NCI-H2227 (cell line): ENCODE measurements at regions not wholly inside any gene's neighbourhood (a gene's known extent, or its start where the extent isn't known, plus 50 kb on each side); places are given as distances from the start of the nearest gene placed in this dataset.

ENCODE experiments used
- DNase-seq: peaks from one replicate; lab custom pipeline; 2025; ENCODE audit not compliant: unreplicated experiment; lab: John Stamatoyannopoulos, UW

DNA sequence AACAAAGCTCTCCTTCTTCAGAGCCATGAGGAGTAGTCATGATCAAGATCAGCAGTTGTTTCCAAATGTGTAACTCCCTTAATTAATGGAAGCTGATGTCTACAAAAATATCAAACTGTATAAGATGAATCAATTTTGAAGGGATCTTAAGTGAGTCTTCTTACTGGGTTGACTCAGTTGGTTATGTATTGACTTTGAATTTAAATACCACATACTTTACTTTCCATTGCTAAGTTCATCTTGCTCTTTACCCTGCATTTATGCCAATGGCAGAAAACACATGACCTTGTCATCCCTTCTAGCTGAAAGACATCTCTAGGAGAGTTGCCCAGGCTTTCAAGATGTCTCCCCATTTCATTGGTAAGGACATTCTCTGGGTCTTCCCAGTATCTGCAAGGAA, 123.2 kb upstream of the STMND1 start:
- no peak for DNase-seq

- no peak for DNase-seq
Measured at GRCh38 chr6:16976385-16977183, 125.3 kb upstream of the STMND1 start.

- no peak for DNase-seq
Measured at GRCh38 chr6:16974704-16975359, 127.0 kb upstream of the STMND1 start.

DNA sequence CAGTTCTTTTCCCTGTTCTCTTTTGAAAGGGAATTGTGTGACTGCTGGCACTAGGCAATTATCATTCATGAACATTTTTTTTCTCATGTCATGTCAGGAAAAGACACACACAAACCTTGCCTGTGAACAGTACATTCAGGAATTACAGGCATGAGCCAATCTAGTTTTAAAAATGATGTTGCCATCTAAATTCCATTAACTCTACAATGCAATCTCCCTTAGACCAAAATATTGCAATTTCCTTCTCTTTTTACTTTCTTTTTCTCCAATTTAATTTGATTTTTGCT, 127.5 kb upstream of the STMND1 start:
- no peak for DNase-seq

GRCh38 chr6:16973545-16974386, 128.1 kb upstream of the STMND1 start:
- no peak for DNase-seq

DNA sequence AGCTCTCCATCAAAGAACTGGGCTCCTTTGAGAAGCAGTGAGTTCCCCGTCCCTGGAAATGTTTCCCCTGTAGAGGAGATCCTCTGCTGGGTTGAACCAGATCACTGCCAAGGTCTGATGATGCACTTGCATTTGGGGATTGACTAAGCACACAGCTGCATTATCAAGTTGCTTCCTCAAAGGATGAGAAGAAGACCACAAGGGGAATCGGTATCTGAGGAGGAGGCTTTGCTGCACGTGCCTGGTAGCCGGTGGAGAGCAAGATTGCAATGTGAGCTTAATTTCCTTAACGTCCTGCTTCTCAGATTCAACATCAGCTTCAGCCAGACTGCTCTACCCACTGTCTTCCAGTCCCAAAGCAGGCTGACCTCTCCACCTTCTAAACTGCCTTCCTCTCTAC, 128.8 kb upstream of the STMND1 start:
- DNase-seq = no peak

GRCh38 chr6:16972535-16972934, 129.3 kb upstream of the STMND1 start:
- no peak for DNase-seq

GRCh38 chr6:16969699-16970655, 131.9 kb upstream of the STMND1 start:
- no peak for DNase-seq

DNA sequence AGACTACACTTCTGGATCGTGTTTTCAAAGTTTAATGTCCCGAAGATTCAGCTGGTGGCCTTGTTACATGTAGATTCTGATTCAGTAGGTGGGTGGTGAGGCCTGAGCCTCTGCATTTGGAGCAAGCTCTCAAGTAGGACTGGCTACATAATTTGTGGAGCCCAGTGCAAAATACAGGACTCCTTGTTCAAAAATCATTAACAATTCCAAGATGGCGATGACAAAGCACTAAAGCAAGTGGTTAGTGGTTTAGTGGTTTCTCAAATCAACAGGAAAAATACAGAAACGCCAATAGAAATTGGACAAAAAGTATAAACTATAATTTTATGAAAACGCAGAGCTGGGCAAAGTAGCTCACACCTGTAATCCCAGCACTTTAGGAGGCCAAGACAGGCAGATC, 133.7 kb upstream of the STMND1 start:
- DNase-seq = no peak

- DNase-seq = no peak
Measured at GRCh38 chr6:16967470-16967817, 134.4 kb upstream of the STMND1 start.

DNA sequence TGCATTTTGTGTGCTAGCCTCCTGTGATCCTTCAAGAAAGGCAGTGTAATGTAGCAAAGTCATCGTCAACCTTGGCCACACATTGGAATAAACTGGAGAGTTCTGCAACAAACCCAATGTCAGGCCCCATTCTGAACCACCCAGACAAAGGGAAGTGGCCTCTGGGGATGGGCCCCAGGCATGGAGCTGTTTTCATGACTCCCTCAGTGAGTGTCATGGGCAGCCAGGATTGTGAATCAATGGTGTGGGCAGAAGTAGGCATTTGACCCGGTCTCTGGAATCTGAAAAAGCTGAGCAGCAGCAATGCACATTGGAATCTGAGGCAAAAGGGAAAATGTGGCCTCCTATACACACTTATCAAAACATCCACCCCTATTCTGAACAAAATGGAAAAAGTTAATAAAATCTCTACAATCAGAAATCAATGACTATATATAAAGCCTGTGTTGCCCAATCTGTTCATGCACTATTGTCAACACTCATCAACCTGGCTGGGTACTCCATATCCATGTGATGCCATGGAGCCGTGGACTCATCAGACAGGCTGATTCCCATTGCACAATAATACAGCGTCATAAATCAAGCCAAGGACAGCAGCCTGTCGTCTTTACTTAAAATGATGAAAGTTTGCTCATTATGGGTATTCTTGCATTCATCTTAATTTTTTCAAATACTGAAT, 134.9 kb upstream of the STMND1 start:
- no peak for DNase-seq

- no peak for DNase-seq
Measured at GRCh38 chr6:16965689-16966088, 136.2 kb upstream of the STMND1 start.

DNA sequence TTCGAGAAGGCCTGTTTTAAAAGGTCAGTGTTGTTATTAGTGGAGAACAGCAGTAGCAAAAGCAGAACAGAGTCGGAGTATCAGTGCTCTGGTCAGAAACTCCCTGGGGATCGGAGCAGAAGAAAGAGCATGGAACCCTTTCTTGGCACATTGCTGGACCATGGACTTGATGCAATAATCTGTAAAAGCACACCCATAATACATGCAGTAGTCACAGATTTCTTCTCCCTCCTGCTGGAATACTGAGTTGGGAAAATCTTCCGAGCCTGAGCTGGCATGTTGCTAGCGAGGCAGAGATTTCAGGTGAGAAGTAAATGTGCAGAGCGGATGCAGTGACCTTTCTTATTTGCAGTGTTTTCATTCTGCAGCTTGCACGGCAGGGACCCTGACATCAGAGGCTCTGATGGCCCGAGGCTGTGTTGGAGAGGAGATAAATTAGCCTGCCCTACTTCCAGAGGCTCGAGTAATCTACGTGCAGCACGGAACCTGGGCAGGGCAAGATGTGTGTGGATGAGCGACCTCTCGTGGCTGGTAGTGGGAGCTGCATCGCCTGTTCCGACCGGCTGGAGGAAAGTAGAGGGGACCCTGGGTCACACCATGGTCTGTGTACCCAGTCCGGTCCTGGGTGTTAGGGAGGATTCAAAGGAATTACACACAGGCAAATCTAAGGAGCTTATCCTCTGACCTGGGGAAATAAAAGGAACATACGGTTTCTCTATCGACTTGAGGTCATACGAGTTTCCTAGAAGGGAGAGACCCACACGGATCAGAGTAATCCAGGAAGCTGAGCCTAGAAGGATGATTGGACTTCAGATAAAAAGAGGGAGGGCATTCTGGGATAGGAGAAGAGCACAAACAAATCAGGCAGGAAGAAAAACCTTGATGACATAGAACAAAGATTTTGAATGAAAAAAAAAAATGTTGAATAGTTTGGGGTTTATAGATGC, 137.0 kb upstream of the STMND1 start:
- peak; percentile 2 for DNase-seq

DNA sequence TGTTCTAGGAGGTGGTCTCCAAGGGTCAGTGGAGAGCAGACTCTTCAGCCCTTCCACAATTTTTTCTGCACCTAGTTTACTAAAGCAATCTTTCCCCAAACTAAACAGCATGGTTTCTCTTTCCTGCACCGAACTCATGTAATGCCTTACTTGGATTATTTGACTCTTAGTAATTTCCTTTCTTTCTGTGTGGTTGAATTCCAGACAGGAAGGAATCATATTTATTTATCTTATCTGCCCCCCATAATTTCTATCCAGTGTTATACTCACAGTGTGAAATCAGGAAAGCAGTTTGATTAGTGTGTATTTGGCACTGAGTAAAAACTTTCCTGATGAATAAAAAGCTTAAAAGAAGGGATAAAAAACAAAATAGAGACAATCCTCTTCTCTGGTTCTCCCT, 140.3 kb upstream of the STMND1 start:
- no peak for DNase-seq

DNA sequence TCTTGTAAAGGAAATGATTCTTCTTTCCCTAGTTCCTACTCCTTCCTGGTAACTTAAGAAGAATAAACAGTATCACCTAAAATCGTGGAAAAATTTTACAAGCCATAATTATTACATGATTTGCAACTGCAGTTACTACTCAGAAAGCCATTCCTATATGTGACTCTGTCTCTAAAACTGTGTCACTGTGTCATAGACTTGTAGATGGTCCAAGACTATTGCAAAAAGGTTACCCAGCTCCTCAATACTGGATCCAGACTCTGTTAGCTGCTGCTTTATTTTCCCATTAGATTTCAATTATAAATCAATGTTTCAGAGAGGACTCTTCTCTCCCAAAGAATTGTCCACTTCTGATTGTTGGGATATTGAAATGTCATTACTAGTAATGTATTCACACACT, 142.1 kb upstream of the STMND1 start:
- DNase-seq = no peak

GRCh38 chr6:16956361-16956760, 145.5 kb upstream of the STMND1 start:
- DNase-seq = no peak

GRCh38 chr6:16955899-16956298, 146.0 kb upstream of the STMND1 start:
- DNase-seq = no peak

DNA sequence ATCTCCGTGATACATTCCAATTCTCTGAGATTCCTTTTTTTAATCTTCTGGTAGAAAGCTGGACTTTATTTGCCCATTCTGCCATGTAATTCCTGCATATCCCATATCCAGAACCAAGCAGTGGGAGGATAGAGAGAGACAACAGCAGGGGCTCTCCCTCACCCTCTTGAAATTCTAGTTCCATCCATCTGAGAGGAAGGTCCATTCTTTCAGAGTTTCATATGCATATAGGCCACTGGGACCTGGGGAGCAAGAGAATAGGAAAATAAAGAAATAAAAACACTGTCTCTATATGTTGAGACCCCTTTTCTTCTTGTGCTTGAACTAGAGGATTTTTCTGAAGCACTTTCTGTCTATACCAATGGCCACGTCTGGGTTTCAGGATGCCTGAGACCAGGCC, 147.9 kb upstream of the STMND1 start:
- DNase-seq = no peak

- no peak for DNase-seq
Measured at GRCh38 chr6:16953446-16953845, 148.4 kb upstream of the STMND1 start.
